ENCODE measurements at regions not wholly inside any gene's neighbourhood (a gene's known extent, or its start where the extent isn't known, plus 50 kb on each side); places are given as distances from the start of the nearest gene placed in this dataset.

DNA sequence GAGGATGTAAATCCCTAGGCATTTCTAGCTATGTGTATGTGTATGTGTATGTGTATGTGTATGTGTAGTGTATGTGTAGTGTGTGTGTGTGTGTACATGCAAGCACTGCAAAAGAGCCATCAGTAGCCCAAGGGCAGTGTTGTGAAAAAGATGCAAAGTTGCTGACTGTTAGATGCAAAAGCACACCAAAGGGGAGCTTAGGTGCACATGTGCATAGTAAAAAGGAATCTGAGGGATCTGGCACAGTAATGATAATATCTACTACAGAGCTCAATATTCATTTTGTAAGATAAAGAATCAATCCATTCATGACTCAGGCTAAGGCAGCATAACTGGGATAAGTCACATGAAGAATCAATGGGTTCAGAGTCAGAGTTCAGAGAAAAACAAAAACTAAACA is 80.2 kb downstream of the TMEM47 start:
- TF ChIP-seq, protein P1, sequence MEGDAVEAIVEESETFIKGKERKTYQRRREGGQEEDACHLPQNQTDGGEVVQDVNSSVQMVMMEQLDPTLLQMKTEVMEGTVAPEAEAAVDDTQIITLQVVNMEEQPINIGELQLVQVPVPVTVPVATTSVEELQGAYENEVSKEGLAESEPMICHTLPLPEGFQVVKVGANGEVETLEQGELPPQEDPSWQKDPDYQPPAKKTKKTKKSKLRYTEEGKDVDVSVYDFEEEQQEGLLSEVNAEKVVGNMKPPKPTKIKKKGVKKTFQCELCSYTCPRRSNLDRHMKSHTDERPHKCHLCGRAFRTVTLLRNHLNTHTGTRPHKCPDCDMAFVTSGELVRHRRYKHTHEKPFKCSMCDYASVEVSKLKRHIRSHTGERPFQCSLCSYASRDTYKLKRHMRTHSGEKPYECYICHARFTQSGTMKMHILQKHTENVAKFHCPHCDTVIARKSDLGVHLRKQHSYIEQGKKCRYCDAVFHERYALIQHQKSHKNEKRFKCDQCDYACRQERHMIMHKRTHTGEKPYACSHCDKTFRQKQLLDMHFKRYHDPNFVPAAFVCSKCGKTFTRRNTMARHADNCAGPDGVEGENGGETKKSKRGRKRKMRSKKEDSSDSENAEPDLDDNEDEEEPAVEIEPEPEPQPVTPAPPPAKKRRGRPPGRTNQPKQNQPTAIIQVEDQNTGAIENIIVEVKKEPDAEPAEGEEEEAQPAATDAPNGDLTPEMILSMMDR (IDR thresholded peaks at IDR 0.05; ENCODE audit: insufficient read depth in 1 of 2, low read depth in 1 of 2, low read length in 1 of 2, severe bottlenecking in 1 of 2, unreplicated experiment in 1 of 2), result no peak
- no peaks in the 10 kb centered on the region for H3K27me3 ChIP-seq (replicated peaks; ENCODE audit: control insufficient read depth, insufficient read depth, low read length)
- BruUV-seq (replicated peaks), result no TSS peak
- Mint-ChIP-seq H3K27ac (ENCODE audit: unreplicated experiment) (no peak overlapping the region), H3K36me3 (ENCODE audit: insufficient read depth, unreplicated experiment) (no peaks in the 10 kb centered on the region), H3K4me3 (ENCODE audit: unreplicated experiment) (no peak overlapping the region), H3K27me3 (ENCODE audit: insufficient read depth, unreplicated experiment) (no peaks in the 10 kb centered on the region), H3K9me3 (ENCODE audit: unreplicated experiment) (no peaks in the 10 kb centered on the region), H3K4me1 (ENCODE audit: low read depth, unreplicated experiment) (no peaks in the 10 kb centered on the region)
- H3K4me3 ChIP-seq (ENCODE audit: low read depth, low read length), result no peak overlapping the region
- DNase-seq, result no peak
- ChIA-PET POLR2A (interaction anchor here (0.6 kb wide), 1 partner anchor 741 kb away, joined by 3 read pairs; no protein-coding TSS in a partner anchor), CTCF (interaction anchor here (1.0 kb wide), 1 partner anchor 55 kb away, joined by 4 read pairs; no protein-coding TSS in a partner anchor)
- H3K4me1 ChIP-seq, result no peaks in the 10 kb centered on the region
- no peaks in the 10 kb centered on the region for H3K9me3 ChIP-seq
- H3K36me3 ChIP-seq (ENCODE audit: control insufficient read depth, insufficient read depth, low read length), result no peaks in the 10 kb centered on the region
- intact Hi-C loops (cut with micrococcal nuclease; ENCODE audit: unreplicated experiment), result no loop called here

GRCh38 chrX:34565981-34566380 is 91.1 kb downstream of the TMEM47 start:
- no peaks in the 10 kb centered on the region for H3K36me3 ChIP-seq (ENCODE audit: control insufficient read depth, insufficient read depth, low read length)
- Mint-ChIP-seq H3K4me1 (ENCODE audit: low read depth, unreplicated experiment) (peaks cover 8% of the 10 kb centered on the region), H3K36me3 (ENCODE audit: insufficient read depth, unreplicated experiment) (no peaks in the 10 kb centered on the region), H3K9me3 (ENCODE audit: unreplicated experiment) (no peaks in the 10 kb centered on the region), H3K4me3 (ENCODE audit: unreplicated experiment) (no peak overlapping the region), H3K27me3 (ENCODE audit: insufficient read depth, unreplicated experiment) (no peaks in the 10 kb centered on the region), H3K27ac (ENCODE audit: unreplicated experiment) (no peak overlapping the region)
- ChIA-PET CTCF (no interaction called here), POLR2A (no interaction called here)
- H3K4me3 ChIP-seq (ENCODE audit: low read depth, low read length), result no peak overlapping the region
- BruUV-seq (replicated peaks), result no TSS peak
- 0 out of 2 replicates have a peak, but pooled peaks cover 3% of the 10 kb centered on the region for H3K4me1 ChIP-seq
- no peaks in the 10 kb centered on the region for H3K27me3 ChIP-seq (replicated peaks; ENCODE audit: control insufficient read depth, insufficient read depth, low read length)
- TF ChIP-seq, protein P1 (IDR thresholded peaks at IDR 0.05; ENCODE audit: insufficient read depth in 1 of 2, low read depth in 1 of 2, low read length in 1 of 2, severe bottlenecking in 1 of 2, unreplicated experiment in 1 of 2), result no peak
- no peak for DNase-seq
- intact Hi-C loops (cut with micrococcal nuclease; ENCODE audit: unreplicated experiment), result no loop called here
- no peaks in the 10 kb centered on the region for H3K9me3 ChIP-seq

DNA sequence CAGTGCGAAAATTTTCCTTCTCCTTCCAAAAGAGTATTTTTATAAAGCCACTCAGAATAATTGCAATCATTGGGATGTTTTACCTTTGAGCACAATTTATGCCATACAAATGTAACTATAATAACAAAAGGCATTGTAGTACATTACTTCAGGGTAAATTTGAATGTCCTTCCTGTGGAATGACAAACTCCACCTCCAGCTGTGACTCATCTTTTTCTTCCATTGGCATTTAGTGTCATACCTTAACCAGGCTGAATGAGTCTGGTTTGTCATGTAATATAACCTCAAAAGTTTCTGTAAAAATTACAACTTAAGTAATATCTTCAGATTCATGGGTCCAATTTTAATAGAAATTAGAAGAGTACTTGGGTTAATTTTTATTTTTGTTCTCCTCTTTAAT is 93.3 kb downstream of the TMEM47 start:
- no peaks in the 10 kb centered on the region for H3K36me3 Mint-ChIP-seq (ENCODE audit: insufficient read depth, unreplicated experiment)
- Histone ChIP-seq H3K36me3 (ENCODE audit: control insufficient read depth, insufficient read depth, low read length) (no peaks in the 10 kb centered on the region), H3K9me3 (no peaks in the 10 kb centered on the region), H3K4me1 (0 out of 2 replicates have a peak, but pooled peaks cover 3% of the 10 kb centered on the region), H3K4me3 (ENCODE audit: low read depth, low read length) (no peak overlapping the region), H3K27me3 (replicated peaks; ENCODE audit: control insufficient read depth, insufficient read depth, low read length) (no peaks in the 10 kb centered on the region)
- H3K4me1 Mint-ChIP-seq (ENCODE audit: low read depth, unreplicated experiment), result peaks cover 8% of the 10 kb centered on the region
- H3K27me3 Mint-ChIP-seq (ENCODE audit: insufficient read depth, unreplicated experiment), result no peaks in the 10 kb centered on the region
- intact Hi-C loops (cut with micrococcal nuclease; ENCODE audit: unreplicated experiment), result no loop called here
- TF ChIP-seq, protein P1 (IDR thresholded peaks at IDR 0.05; ENCODE audit: insufficient read depth in 1 of 2, low read depth in 1 of 2, low read length in 1 of 2, severe bottlenecking in 1 of 2, unreplicated experiment in 1 of 2), result no peak
- ChIA-PET POLR2A (no interaction called here), CTCF (no interaction called here)
- H3K4me3 Mint-ChIP-seq (ENCODE audit: unreplicated experiment), result no peak overlapping the region
- no peaks in the 10 kb centered on the region for H3K9me3 Mint-ChIP-seq (ENCODE audit: unreplicated experiment)
- no peak for DNase-seq
- BruUV-seq (replicated peaks), result no TSS peak
- no peak overlapping the region for H3K27ac Mint-ChIP-seq (ENCODE audit: unreplicated experiment)

All from Caco-2 (cell line).